HepG2 (cell line): ENCODE measurements at regions not wholly inside any gene's neighbourhood (a gene's known extent, or its start where the extent isn't known, plus 50 kb on each side); places are given as distances from the start of the nearest gene placed in this dataset.

Experiments used
- ATM ChIP-seq: fragments of 450-650 bp; IDR thresholded peaks from 2 replicates; pipeline ENCODE4 v1.7.1; 2017; ENCODE audit warnings: mild to moderate bottlenecking, borderline replicate concordance
- ATRX ChIP-seq: sonication (generic); formaldehyde crosslinking; IDR thresholded peaks from 2 replicates; pipeline ENCODE4 v1.4.0; 2020; ENCODE audit warnings: missing genetic modification reagents, borderline replicate concordance
- CBX1 ChIP-seq: IDR thresholded peaks from one replicate; pipeline ENCODE4 v1.6.1; 2016; ENCODE audit warnings: antibody characterized with exemption, low read depth
- CBX5 ChIP-seq: sonication (generic); formaldehyde crosslinking; IDR thresholded peaks from 2 replicates; pipeline ENCODE4 v1.4.0; 2020; ENCODE audit warnings: missing genetic modification reagents, borderline replicate concordance
- HNF1B ChIP-seq: sonication (generic); formaldehyde crosslinking; IDR thresholded peaks from 2 replicates; pipeline ENCODE4 v1.5.1; 2020; ENCODE audit warnings: mild to moderate bottlenecking, moderate library complexity, missing genetic modification reagents
- KAT8 ChIP-seq: IDR thresholded peaks from 2 replicates; pipeline ENCODE4 v1.6.1; 2016; ENCODE audit warnings: missing genetic modification reagents, missing compliant biosample characterization
- KLF13 ChIP-seq: sonication (generic); formaldehyde crosslinking; IDR thresholded peaks from 2 replicates; pipeline ENCODE4 v1.4.0; 2020; ENCODE audit warnings: mild to moderate bottlenecking, missing genetic modification reagents
- MAZ ChIP-seq, 2 experiments: sonication (generic) in 1 of 2; formaldehyde crosslinking in 1 of 2; IDR thresholded peaks; 2 replicates each; pipeline versions ENCODE4 v1.5.0 to v1.6.1; 2012 to 2020; ENCODE audit warnings: low read depth in 2 of 2, mild to moderate bottlenecking in 2 of 2, borderline replicate concordance in 1 of 2, improper control_type of control experiment in 1 of 2, low read length in 1 of 2, missing genetic modification reagents in 1 of 2, moderate library complexity in 1 of 2
- MYNN ChIP-seq: sonication (generic); formaldehyde crosslinking; IDR thresholded peaks from 2 replicates; pipeline ENCODE4 v1.4.0; 2020; ENCODE audit warnings: mild to moderate bottlenecking, low read depth, missing genetic modification reagents
- NCOA1 ChIP-seq: sonication (generic); formaldehyde crosslinking; IDR thresholded peaks from 2 replicates; pipeline ENCODE4 v1.9.0; 2021; ENCODE audit warnings: missing genetic modification reagents
- PBX2 ChIP-seq: IDR thresholded peaks from 2 replicates; pipeline ENCODE4 v1.6.1; 2016; ENCODE audit warnings: control low read depth
- SOX13 ChIP-seq, 3 experiments: fragments of 450-650 bp in 1 of 3; sonication (generic) in 1 of 3; formaldehyde crosslinking in 1 of 3; IDR thresholded peaks in 2 of 3; conservative IDR thresholded peaks in 1 of 3; 2 replicates each; pipeline versions ENCODE4 v1.5.0 to v1.6.1; 2016 to 2020; ENCODE audit warnings: antibody characterized with exemption in 1 of 3, mild to moderate bottlenecking in 1 of 3, missing compliant biosample characterization in 1 of 3, missing genetic modification reagents in 1 of 3, moderate library complexity in 1 of 3
- SP140L ChIP-seq: sonication (generic); formaldehyde crosslinking; IDR thresholded peaks from 2 replicates; pipeline ENCODE4 v1.4.0; 2020; ENCODE audit warnings: missing genetic modification reagents, borderline replicate concordance
- SP2 ChIP-seq: sonication (generic); formaldehyde crosslinking; IDR thresholded peaks from 2 replicates; pipeline ENCODE4 v1.5.1; 2020; ENCODE audit warnings: mild to moderate bottlenecking, missing genetic modification reagents
- TCF12 ChIP-seq, 2 experiments: fragments of 450-650 bp in 1 of 2; sonication (generic) in 1 of 2; formaldehyde crosslinking in 1 of 2; IDR thresholded peaks; 2 replicates each; pipeline versions ENCODE4 v1.6.1 to v1.8.0; 2017 to 2022; ENCODE audit warnings: antibody characterized with exemption in 1 of 2, mild to moderate bottlenecking in 1 of 2, missing genetic modification reagents in 1 of 2, moderate library complexity in 1 of 2
- ZFY ChIP-seq: sonication (generic); formaldehyde crosslinking; IDR thresholded peaks from 2 replicates; pipeline ENCODE4 v1.4.0; 2020; ENCODE audit warnings: missing genetic modification reagents
- ZKSCAN8 ChIP-seq: IDR thresholded peaks from 2 replicates; pipeline ENCODE4 v1.6.1; 2016; ENCODE audit warnings: borderline replicate concordance, missing genetic modification reagents, missing compliant biosample characterization
- ZNF205 ChIP-seq: IDR thresholded peaks from 2 replicates; pipeline ENCODE4 v1.6.1; 2018; ENCODE audit warnings: missing biosample characterization, missing genetic modification reagents
- ZNF296 ChIP-seq: sonication (generic); formaldehyde crosslinking; conservative IDR thresholded peaks from 2 replicates; pipeline ENCODE4 v1.5.0; 2020; ENCODE audit warnings: mild to moderate bottlenecking, missing genetic modification reagents
- ZNF562 ChIP-seq: sonication (generic); formaldehyde crosslinking; IDR thresholded peaks from 2 replicates; pipeline ENCODE4 v1.8.0; 2022; ENCODE audit warnings: missing genetic modification reagents, borderline replicate concordance
- ZNF747 ChIP-seq: sonication (generic); formaldehyde crosslinking; IDR thresholded peaks from 2 replicates; pipeline ENCODE4 v1.8.1; 2023; ENCODE audit warnings: missing genetic modification reagents, mild to moderate bottlenecking, borderline replicate concordance
- ZNF776 ChIP-seq: sonication (generic); formaldehyde crosslinking; IDR thresholded peaks from 2 replicates; pipeline ENCODE4 v1.4.0; 2020; ENCODE audit warnings: mild to moderate bottlenecking, missing genetic modification reagents
- TF ChIP-seq, protein P1 (sequence below): sonication (generic); formaldehyde crosslinking; IDR thresholded peaks from 2 replicates; pipeline ENCODE4 v1.5.1; 2020; ENCODE audit warnings: missing genetic modification reagents, mild to moderate bottlenecking, borderline replicate concordance

DNA sequence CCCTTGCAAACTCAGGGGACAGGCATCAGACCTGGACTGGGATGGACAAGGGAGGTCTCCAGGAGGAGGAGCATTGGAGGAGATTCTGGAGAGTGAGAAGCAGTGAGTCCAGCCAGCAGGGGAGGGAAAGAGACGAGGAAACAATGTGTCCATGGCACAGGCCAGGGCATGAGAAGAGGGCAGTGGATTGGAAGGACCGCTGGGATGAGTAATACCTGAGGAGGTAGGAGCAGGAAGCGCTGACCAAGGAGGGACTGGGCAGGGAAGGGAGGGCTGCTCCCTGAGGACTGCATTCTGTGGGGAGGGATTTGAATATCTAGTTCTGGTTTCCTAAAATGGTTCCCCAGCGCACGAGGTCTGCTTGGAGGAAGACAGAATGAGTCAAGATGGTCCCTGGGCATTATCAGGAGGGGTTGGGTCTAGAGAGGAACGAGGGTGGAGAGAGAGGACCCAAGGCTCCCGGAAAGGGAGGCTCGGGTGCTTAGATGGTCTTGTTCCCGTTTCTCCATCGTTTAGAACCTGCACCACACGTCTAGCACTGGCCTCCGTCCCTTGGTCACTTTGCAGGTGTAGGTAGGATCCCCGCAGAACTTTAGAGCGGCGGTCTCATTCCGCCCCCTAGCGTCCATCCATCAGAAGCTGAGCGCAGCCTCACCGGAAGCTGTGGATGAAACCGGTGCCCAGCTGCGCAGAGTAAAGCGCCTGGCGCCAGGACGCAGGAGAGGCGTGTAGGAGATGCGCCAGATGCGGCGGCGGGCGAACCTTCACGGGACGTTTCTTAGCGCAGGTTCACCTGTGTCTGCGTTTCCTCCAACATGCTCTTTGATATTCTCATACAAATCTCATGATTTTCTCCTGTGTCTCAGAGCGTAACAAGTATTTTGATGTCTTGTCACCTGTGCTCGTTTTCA is 190.7 kb upstream of the NDN start (continued):
- 0 out of 2 replicates have a peak, but pooled peaks have one; percentile 21 for TF ChIP-seq KAT8
- no peak for TF ChIP-seq SP2 (CRISPR knock-in tag)
- TF ChIP-seq, protein P1, sequence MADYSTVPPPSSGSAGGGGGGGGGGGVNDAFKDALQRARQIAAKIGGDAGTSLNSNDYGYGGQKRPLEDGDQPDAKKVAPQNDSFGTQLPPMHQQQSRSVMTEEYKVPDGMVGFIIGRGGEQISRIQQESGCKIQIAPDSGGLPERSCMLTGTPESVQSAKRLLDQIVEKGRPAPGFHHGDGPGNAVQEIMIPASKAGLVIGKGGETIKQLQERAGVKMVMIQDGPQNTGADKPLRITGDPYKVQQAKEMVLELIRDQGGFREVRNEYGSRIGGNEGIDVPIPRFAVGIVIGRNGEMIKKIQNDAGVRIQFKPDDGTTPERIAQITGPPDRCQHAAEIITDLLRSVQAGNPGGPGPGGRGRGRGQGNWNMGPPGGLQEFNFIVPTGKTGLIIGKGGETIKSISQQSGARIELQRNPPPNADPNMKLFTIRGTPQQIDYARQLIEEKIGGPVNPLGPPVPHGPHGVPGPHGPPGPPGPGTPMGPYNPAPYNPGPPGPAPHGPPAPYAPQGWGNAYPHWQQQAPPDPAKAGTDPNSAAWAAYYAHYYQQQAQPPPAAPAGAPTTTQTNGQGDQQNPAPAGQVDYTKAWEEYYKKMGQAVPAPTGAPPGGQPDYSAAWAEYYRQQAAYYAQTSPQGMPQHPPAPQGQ (CRISPR knock-in tag): no peak
- no peak for TF ChIP-seq ZNF562 (CRISPR knock-in tag)
- TF ChIP-seq ZNF747 (CRISPR knock-in tag): no peak
- TF ChIP-seq TCF12 (IDR thresholded peaks at IDR 0.05): no peak
- TF ChIP-seq TCF12 (CRISPR knock-in tag; IDR thresholded peaks at IDR 0.05): no peak
- no peak for TF ChIP-seq ZNF296 (CRISPR knock-in tag)
- TF ChIP-seq ZFY (CRISPR knock-in tag): no peak
- no peak for TF ChIP-seq ATM
- no peak for TF ChIP-seq SP140L
- peak; percentile 68; the same call in 1 of the 2 replicates for TF ChIP-seq HNF1B (CRISPR knock-in tag)
- no peak for TF ChIP-seq KLF13 (CRISPR knock-in tag)
- no peak for TF ChIP-seq ZNF776
- TF ChIP-seq PBX2 (CRISPR knock-in tag): no peak
- TF ChIP-seq ZNF205 (CRISPR knock-in tag): no peak
- TF ChIP-seq ZKSCAN8 (CRISPR knock-in tag): no peak
- no peak for TF ChIP-seq ATRX (CRISPR knock-in tag)
- no peak for TF ChIP-seq MAZ (IDR thresholded peaks at IDR 0.05; ENCODE audit: borderline replicate concordance, low read depth, low read length)
- TF ChIP-seq MAZ (CRISPR knock-in tag; IDR thresholded peaks at IDR 0.05; ENCODE audit: low read depth): no peak
- no peak for TF ChIP-seq MYNN
- no peak for TF ChIP-seq NCOA1 (CRISPR knock-in tag)
- no peak for TF ChIP-seq CBX5 (CRISPR knock-in tag)
- peak; percentile 50 for TF ChIP-seq CBX1
- no peak for TF ChIP-seq SOX13 (IDR thresholded peaks at IDR 0.05)
- peak in 1 of 2 experiments; percentile 22; a peak in 1 of 4 replicates for TF ChIP-seq SOX13 (CRISPR knock-in tag; conservative IDR thresholded peaks at IDR 0.05 in 1 of 2, IDR thresholded peaks at IDR 0.05 in 1 of 2)
